ENCODE measurements at regions not wholly inside any gene's neighbourhood (a gene's known extent, or its start where the extent isn't known, plus 50 kb on each side); places are given as distances from the start of the nearest gene placed in this dataset.
A peak's percentile ranks its signal among the peaks of the same experiment; 100 is the strongest.

GRCh38 chr20:56843386-56843785 is 214.3 kb downstream of the TFAP2C start:
- no peaks in the 10 kb centered on the region for H4K20me1 ChIP-seq (ENCODE audit: insufficient read depth, low read length)
- H2AFZ ChIP-seq (ENCODE audit: low read depth, low read length) = no peak overlapping the region
- H3K27ac ChIP-seq (ENCODE audit: low read length) = no peak overlapping the region
- no peak overlapping the region for H3K4me3 ChIP-seq (ENCODE audit: low read length)
- H3K4me1 ChIP-seq (ENCODE audit: low read length) = peaks cover 52% of the 10 kb centered on the region
- no peaks in the 10 kb centered on the region for H3K36me3 ChIP-seq (replicated peaks; ENCODE audit: low read depth, low read length)
- peaks cover 13% of the 10 kb centered on the region for H3K27me3 ChIP-seq (ENCODE audit: low read depth, low read length)
- H3K9ac ChIP-seq (ENCODE audit: low read length) = no peak overlapping the region
- TF ChIP-seq CTCF (IDR thresholded peaks at IDR 0.05; ENCODE audit: low read depth, low read length) (no peak), EZH2phosphoT487 (IDR thresholded peaks at IDR 0.05; ENCODE audit: low read depth) (no peak)
- peaks cover 6% of the 10 kb centered on the region; the same call in 1 of the 2 replicates for H3K9me3 ChIP-seq (ENCODE audit: insufficient read depth, low read length)
- H3K4me2 ChIP-seq (ENCODE audit: low read length) = peak overlapping the region; percentile 43
- H3K79me2 ChIP-seq (ENCODE audit: low read length) = no peaks in the 10 kb centered on the region

GRCh38 chr20:56843817-56844216 is 214.7 kb downstream of the TFAP2C start:
- no peak overlapping the region; the same call in 1 of the 2 replicates for H3K27ac ChIP-seq (ENCODE audit: low read length)
- H3K36me3 ChIP-seq (replicated peaks; ENCODE audit: low read depth, low read length) = no peaks in the 10 kb centered on the region
- H4K20me1 ChIP-seq (ENCODE audit: insufficient read depth, low read length) = no peaks in the 10 kb centered on the region
- H3K79me2 ChIP-seq (ENCODE audit: low read length) = no peaks in the 10 kb centered on the region
- H3K9ac ChIP-seq (ENCODE audit: low read length) = no peak overlapping the region; the same call in 1 of the 2 replicates
- H3K27me3 ChIP-seq (ENCODE audit: low read depth, low read length) = peaks cover 9% of the 10 kb centered on the region
- TF ChIP-seq EZH2phosphoT487 (IDR thresholded peaks at IDR 0.05; ENCODE audit: low read depth) (no peak), CTCF (IDR thresholded peaks at IDR 0.05; ENCODE audit: low read depth, low read length) (peak; percentile 53)
- H3K9me3 ChIP-seq (ENCODE audit: insufficient read depth, low read length) = peaks cover 6% of the 10 kb centered on the region; the same call in 1 of the 2 replicates
- peak overlapping the region; percentile 1; the same call in 1 of the 2 replicates for H2AFZ ChIP-seq (ENCODE audit: low read depth, low read length)
- H3K4me1 ChIP-seq (ENCODE audit: low read length) = peaks cover 52% of the 10 kb centered on the region
- no peak overlapping the region for H3K4me3 ChIP-seq (ENCODE audit: low read length)
- peak overlapping the region; percentile 43 for H3K4me2 ChIP-seq (ENCODE audit: low read length)

GRCh38 chr20:56845546-56846086 is 216.5 kb downstream of the TFAP2C start:
- Histone ChIP-seq H2AFZ (ENCODE audit: low read depth, low read length) (no peak overlapping the region), H3K36me3 (replicated peaks; ENCODE audit: low read depth, low read length) (no peaks in the 10 kb centered on the region), H3K4me3 (ENCODE audit: low read length) (peak overlapping the region; percentile 4; the same call in 1 of the 2 replicates), H3K9me3 (ENCODE audit: insufficient read depth, low read length) (peaks cover 6% of the 10 kb centered on the region; the same call in 1 of the 2 replicates), H3K4me2 (ENCODE audit: low read length) (peak overlapping the region; percentile 41), H3K9ac (ENCODE audit: low read length) (no peak overlapping the region), H3K4me1 (ENCODE audit: low read length) (peaks cover 69% of the 10 kb centered on the region), H3K27ac (ENCODE audit: low read length) (peak overlapping the region; percentile 35), H3K27me3 (ENCODE audit: low read depth, low read length) (peaks cover 4% of the 10 kb centered on the region; the same call in 1 of the 2 replicates), H3K79me2 (ENCODE audit: low read length) (no peaks in the 10 kb centered on the region), H4K20me1 (ENCODE audit: insufficient read depth, low read length) (no peaks in the 10 kb centered on the region)
- TF ChIP-seq EZH2phosphoT487 (IDR thresholded peaks at IDR 0.05; ENCODE audit: low read depth) = no peak

GRCh38 chr20:56848561-56848960 is 219.5 kb downstream of the TFAP2C start:
- H3K9me3 ChIP-seq (ENCODE audit: insufficient read depth, low read length) = no peaks in the 10 kb centered on the region
- H3K4me1 ChIP-seq (ENCODE audit: low read length) = peaks cover 74% of the 10 kb centered on the region
- no peak overlapping the region for H3K9ac ChIP-seq (ENCODE audit: low read length)
- no peak overlapping the region for H3K4me3 ChIP-seq (ENCODE audit: low read length)
- TF ChIP-seq EZH2phosphoT487 (IDR thresholded peaks at IDR 0.05; ENCODE audit: low read depth) = no peak
- TF ChIP-seq CTCF (IDR thresholded peaks at IDR 0.05; ENCODE audit: low read depth, low read length) = no peak
- no peaks in the 10 kb centered on the region for H3K27me3 ChIP-seq (ENCODE audit: low read depth, low read length)
- no peaks in the 10 kb centered on the region for H3K79me2 ChIP-seq (ENCODE audit: low read length)
- no peak overlapping the region for H2AFZ ChIP-seq (ENCODE audit: low read depth, low read length)
- H4K20me1 ChIP-seq (ENCODE audit: insufficient read depth, low read length) = no peaks in the 10 kb centered on the region
- no peak overlapping the region for H3K4me2 ChIP-seq (ENCODE audit: low read length)
- no peaks in the 10 kb centered on the region for H3K36me3 ChIP-seq (replicated peaks; ENCODE audit: low read depth, low read length)
- H3K27ac ChIP-seq (ENCODE audit: low read length) = no peak overlapping the region
